Mesendoderm (in vitro differentiated cells): ENCODE measurements at regions not wholly inside any gene's neighbourhood (a gene's known extent, or its start where the extent isn't known, plus 50 kb on each side); places are given as distances from the start of the nearest gene placed in this dataset.

ENCODE experiments used
- DNase-seq: peaks from one replicate; pipeline ENCODE4 v3.0.0; 2013
- H2AK5ac ChIP-seq: 2 replicates; pipeline ENCODE4 v1.6.1; 2013; ENCODE audit warnings: low read length, inconsistent platforms
- H2BK120ac ChIP-seq: 2 replicates; pipeline ENCODE4 v1.6.1; 2013; ENCODE audit warnings: low read depth, mild to moderate bottlenecking, low read length, moderate library complexity, mixed read lengths
- H2BK15ac ChIP-seq: replicated peaks from 2 replicates; pipeline ENCODE4 v1.6.1; 2013; ENCODE audit warnings: low read depth, mild to moderate bottlenecking, moderate library complexity
- H2BK5ac ChIP-seq: 2 replicates; pipeline ENCODE4 v1.6.1; 2013; ENCODE audit warnings: low read length, inconsistent platforms
- H3K18ac ChIP-seq: 2 replicates; pipeline ENCODE4 v1.6.1; 2013; ENCODE audit warnings: mild to moderate bottlenecking, low read length, mixed read lengths
- H3K23ac ChIP-seq: one replicate; pipeline ENCODE4 v1.6.1; 2013; ENCODE audit warnings: low read length
- H3K27ac ChIP-seq: 2 replicates; pipeline ENCODE4 v1.5.1; 2013; ENCODE audit warnings: low read depth, mild to moderate bottlenecking, inconsistent platforms, low read length, moderate library complexity
- H3K27me3 ChIP-seq: 2 replicates; pipeline ENCODE4 v1.6.1; 2013; ENCODE audit warnings: low read length, control low read depth, mild to moderate bottlenecking, inconsistent platforms; ENCODE audit not compliant: insufficient read depth, poor library complexity
- H3K36me3 ChIP-seq: 2 replicates; pipeline ENCODE4 v1.6.1; 2013; ENCODE audit warnings: low read length, inconsistent platforms; ENCODE audit not compliant: control insufficient read depth, insufficient read depth
- H3K4ac ChIP-seq: one replicate; pipeline ENCODE4 v1.6.1; 2013; ENCODE audit warnings: low read depth, mild to moderate bottlenecking, low read length, moderate library complexity
- H3K4me1 ChIP-seq: 2 replicates; pipeline ENCODE4 v1.6.1; 2013; ENCODE audit warnings: low read depth, low read length, inconsistent platforms; ENCODE audit not compliant: control insufficient read depth
- H3K4me2 ChIP-seq: 2 replicates; pipeline ENCODE4 v1.6.1; 2013; ENCODE audit warnings: low read length
- H3K4me3 ChIP-seq: 2 replicates; pipeline ENCODE4 v1.5.1; 2013; ENCODE audit warnings: mild to moderate bottlenecking, low read length
- H3K56ac ChIP-seq: one replicate; pipeline ENCODE4 v1.6.1; 2013; ENCODE audit warnings: low read length
- H3K79me1 ChIP-seq: 2 replicates; pipeline ENCODE4 v1.6.1; 2013; ENCODE audit warnings: low read length, inconsistent platforms
- H3K79me2 ChIP-seq: 2 replicates; pipeline ENCODE4 v1.6.1; 2013; ENCODE audit warnings: mild to moderate bottlenecking, low read length; ENCODE audit not compliant: control insufficient read depth, insufficient read depth
- H3K9ac ChIP-seq: 2 replicates; pipeline ENCODE4 v1.6.1; 2013; ENCODE audit warnings: low read length, inconsistent platforms
- H4K5ac ChIP-seq: one replicate; pipeline ENCODE4 v1.6.1; 2013; ENCODE audit warnings: low read length
- H4K8ac ChIP-seq: one replicate; pipeline ENCODE4 v1.6.1; 2013; ENCODE audit warnings: low read depth, mild to moderate bottlenecking, control low read depth, low read length, moderate library complexity
- WGBS: extraction: QIAGEN DNeasy Blood & Tissue Kit; methylation state at CpG from one replicate; pipeline ENCODE4 v1.1.7; 2013; ENCODE audit warnings: low lambda C conversion rate, missing lambda C conversion rate; ENCODE audit not compliant: insufficient coverage; ENCODE audit errors: extremely low coverage; 5-methylcytosine and 5-hydroxymethylcytosine counted together

- H2AK5ac ChIP-seq = no peak overlapping the region
- H3K4me2 ChIP-seq = no peak overlapping the region
- no peak for DNase-seq
- no peak overlapping the region for H4K8ac ChIP-seq
- no peak overlapping the region for H3K9ac ChIP-seq
- H3K27ac ChIP-seq = no peak overlapping the region
- H3K79me1 ChIP-seq = no peaks in the 10 kb centered on the region
- H2BK15ac ChIP-seq = no peak overlapping the region
- no peaks in the 10 kb centered on the region for H3K27me3 ChIP-seq
- WGBS = no CpG with 5 or more reads among the region's 5 CpGs
- no peak overlapping the region for H2BK120ac ChIP-seq
- no peak overlapping the region for H3K4me3 ChIP-seq
- H3K36me3 ChIP-seq = no peaks in the 10 kb centered on the region
- no peaks in the 10 kb centered on the region for H3K79me2 ChIP-seq
- H3K4ac ChIP-seq = no peak overlapping the region
- no peak overlapping the region for H3K18ac ChIP-seq
- no peaks in the 10 kb centered on the region for H3K4me1 ChIP-seq
- H3K56ac ChIP-seq = no peak overlapping the region
- H3K23ac ChIP-seq = no peak overlapping the region
- H4K5ac ChIP-seq = no peak overlapping the region
- no peak overlapping the region for H2BK5ac ChIP-seq
Measured at GRCh38 chr17:52384695-52385094, 226.2 kb upstream of the CA10 start.

DNA sequence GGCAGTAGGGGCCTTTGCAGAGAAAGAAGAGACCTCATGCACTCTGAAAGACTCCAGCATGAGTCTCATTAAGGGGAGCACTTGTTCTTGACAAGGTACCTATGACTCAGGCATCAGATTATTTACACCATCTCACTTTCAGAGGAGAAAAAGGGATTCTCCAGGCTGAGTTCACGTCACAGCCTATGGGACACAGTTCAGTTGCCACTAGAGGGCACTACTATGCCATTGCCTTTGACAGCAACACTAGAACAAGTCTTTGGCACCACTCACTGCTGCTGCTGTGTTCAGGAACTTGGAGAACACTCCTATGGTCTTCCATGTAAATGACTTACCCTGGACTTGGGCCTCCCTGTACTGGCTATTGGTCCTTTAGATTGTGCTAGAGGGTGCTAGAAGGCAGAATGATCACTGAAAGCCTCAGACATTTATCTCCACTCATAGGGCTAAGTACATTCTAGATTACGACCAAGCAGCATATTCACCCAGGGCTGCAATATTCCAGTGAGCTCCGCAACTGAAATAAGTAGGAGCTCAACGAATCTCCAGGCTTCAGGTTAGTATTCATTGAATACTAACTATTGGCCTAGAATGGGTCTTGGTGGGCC, 225.1 kb upstream of the CA10 start:
- H3K79me2 ChIP-seq = no peaks in the 10 kb centered on the region
- no peak overlapping the region for H3K23ac ChIP-seq
- no peaks in the 10 kb centered on the region for H3K27me3 ChIP-seq
- DNase-seq = peak; percentile 94
- no peak overlapping the region for H3K4me3 ChIP-seq
- H2AK5ac ChIP-seq = no peak overlapping the region
- no peaks in the 10 kb centered on the region for H3K79me1 ChIP-seq
- no peak overlapping the region for H2BK5ac ChIP-seq
- no peak overlapping the region for H3K4me2 ChIP-seq
- no peak overlapping the region for H2BK120ac ChIP-seq
- no CpG with 5 or more reads among the region's 4 CpGs for WGBS
- H3K4me1 ChIP-seq = no peaks in the 10 kb centered on the region
- no peak overlapping the region for H4K5ac ChIP-seq
- H3K56ac ChIP-seq = no peak overlapping the region
- no peak overlapping the region for H3K9ac ChIP-seq
- no peak overlapping the region for H3K4ac ChIP-seq
- no peak overlapping the region for H2BK15ac ChIP-seq
- H3K27ac ChIP-seq = no peak overlapping the region
- no peak overlapping the region for H4K8ac ChIP-seq
- no peaks in the 10 kb centered on the region for H3K36me3 ChIP-seq
- no peak overlapping the region for H3K18ac ChIP-seq

DNA sequence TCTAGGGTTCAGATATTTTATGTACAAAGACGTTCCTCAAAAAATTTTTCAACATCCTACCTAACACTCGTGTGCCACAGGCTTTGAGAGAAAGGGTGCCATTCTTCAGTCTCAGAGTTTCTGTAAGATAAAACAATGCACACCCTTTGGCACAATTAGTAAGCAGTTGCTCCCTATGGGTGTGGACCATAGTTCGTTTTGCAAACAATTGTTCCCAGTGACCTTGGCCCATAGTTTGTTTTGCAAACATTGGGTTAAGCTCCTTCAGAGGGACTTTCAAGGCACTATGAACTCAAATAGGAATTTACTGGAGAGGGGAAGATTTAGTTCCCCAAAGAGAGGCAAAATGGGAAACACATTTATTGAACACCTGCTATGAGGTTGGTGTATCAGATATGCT, 220.3 kb upstream of the CA10 start:
- no peak overlapping the region for H3K23ac ChIP-seq
- H3K4ac ChIP-seq = no peak overlapping the region
- no peaks in the 10 kb centered on the region for H3K79me1 ChIP-seq
- H3K27me3 ChIP-seq = no peaks in the 10 kb centered on the region
- no peaks in the 10 kb centered on the region for H3K36me3 ChIP-seq
- H4K5ac ChIP-seq = no peak overlapping the region
- H2BK15ac ChIP-seq = no peak overlapping the region
- no peaks in the 10 kb centered on the region for H3K4me1 ChIP-seq
- no peak overlapping the region for H3K18ac ChIP-seq
- no peaks in the 10 kb centered on the region for H3K79me2 ChIP-seq
- no peak overlapping the region for H3K27ac ChIP-seq
- no CpG with 5 or more reads among the region's 3 CpGs for WGBS
- H2BK120ac ChIP-seq = no peak overlapping the region
- H3K56ac ChIP-seq = no peak overlapping the region
- no peak overlapping the region for H2AK5ac ChIP-seq
- H4K8ac ChIP-seq = no peak overlapping the region
- no peak overlapping the region for H3K4me2 ChIP-seq
- no peak for DNase-seq
- no peak overlapping the region for H2BK5ac ChIP-seq
- no peak overlapping the region for H3K9ac ChIP-seq
- no peak overlapping the region for H3K4me3 ChIP-seq

GRCh38 chr17:52376137-52376536, 217.6 kb upstream of the CA10 start:
- Histone ChIP-seq H3K56ac (no peak overlapping the region), H2BK15ac (no peak overlapping the region), H3K4me2 (no peak overlapping the region), H3K27me3 (no peaks in the 10 kb centered on the region), H3K4me3 (no peak overlapping the region), H3K9ac (no peak overlapping the region), H2BK5ac (no peak overlapping the region), H3K79me1 (no peaks in the 10 kb centered on the region), H4K5ac (no peak overlapping the region), H3K4me1 (no peaks in the 10 kb centered on the region), H3K79me2 (no peaks in the 10 kb centered on the region), H3K36me3 (no peaks in the 10 kb centered on the region), H3K27ac (no peak overlapping the region), H2AK5ac (no peak overlapping the region), H2BK120ac (no peak overlapping the region), H3K4ac (no peak overlapping the region), H4K8ac (no peak overlapping the region), H3K23ac (no peak overlapping the region), H3K18ac (no peak overlapping the region)
- peak; percentile 55 for DNase-seq
- no CpG with 5 or more reads among the region's 3 CpGs for WGBS

DNA sequence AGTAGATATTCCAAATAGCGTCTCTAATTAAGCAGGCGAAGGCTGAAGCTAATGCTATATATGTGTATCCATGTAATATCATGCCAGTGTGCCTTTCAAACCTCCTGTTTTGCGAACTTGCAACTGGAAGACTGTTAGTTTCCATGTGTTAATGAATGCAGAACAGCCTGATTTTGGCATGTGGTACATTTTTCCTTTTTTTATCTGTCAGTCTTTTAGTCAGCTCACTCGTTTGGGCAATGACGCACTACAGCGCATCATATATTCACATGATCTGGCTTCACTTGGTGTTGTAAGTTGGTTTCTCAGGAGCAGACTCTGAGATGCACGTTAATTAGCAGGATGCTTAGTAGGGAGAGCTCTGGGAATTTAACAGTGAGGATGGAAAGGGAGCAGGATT, 210.4 kb upstream of the CA10 start:
- H2BK5ac ChIP-seq = no peak overlapping the region
- no peaks in the 10 kb centered on the region for H3K79me2 ChIP-seq
- no peak for DNase-seq
- H2AK5ac ChIP-seq = no peak overlapping the region
- WGBS = no CpG with 5 or more reads among the region's 7 CpGs
- no peaks in the 10 kb centered on the region for H3K4me1 ChIP-seq
- H3K4me3 ChIP-seq = no peak overlapping the region
- H2BK15ac ChIP-seq = no peak overlapping the region
- H3K23ac ChIP-seq = no peak overlapping the region
- no peak overlapping the region for H2BK120ac ChIP-seq
- H4K5ac ChIP-seq = no peak overlapping the region
- no peak overlapping the region for H4K8ac ChIP-seq
- no peak overlapping the region for H3K56ac ChIP-seq
- H3K27me3 ChIP-seq = no peaks in the 10 kb centered on the region
- H3K4me2 ChIP-seq = no peak overlapping the region
- H3K27ac ChIP-seq = no peak overlapping the region
- no peak overlapping the region for H3K18ac ChIP-seq
- H3K36me3 ChIP-seq = no peaks in the 10 kb centered on the region
- H3K79me1 ChIP-seq = no peaks in the 10 kb centered on the region
- no peak overlapping the region for H3K4ac ChIP-seq
- no peak overlapping the region for H3K9ac ChIP-seq

DNA sequence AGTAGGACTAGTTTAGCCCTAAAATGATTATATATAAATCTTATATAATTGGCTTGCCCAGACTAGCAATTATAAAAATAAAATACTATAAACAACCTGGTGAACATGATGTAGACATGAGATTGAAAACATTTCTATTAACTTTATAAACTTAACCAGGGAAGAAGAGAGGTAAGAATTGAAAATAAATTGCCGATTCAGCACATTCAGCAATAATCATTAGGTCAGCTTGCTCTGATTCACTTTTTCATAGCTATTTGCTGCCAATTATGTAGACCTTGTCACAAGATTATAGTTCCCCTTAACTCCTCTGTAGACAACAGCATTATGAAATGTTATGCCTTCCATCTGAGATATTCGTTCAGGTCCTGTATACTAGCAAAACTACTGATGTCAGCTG, 199.3 kb upstream of the CA10 start:
- no peak overlapping the region for H3K4me2 ChIP-seq
- WGBS = no CpG with 5 or more reads among the region's 2 CpGs
- no peak overlapping the region for H4K5ac ChIP-seq
- no peak overlapping the region for H3K9ac ChIP-seq
- H3K36me3 ChIP-seq = no peaks in the 10 kb centered on the region
- no peak overlapping the region for H3K27ac ChIP-seq
- no peak overlapping the region for H2BK120ac ChIP-seq
- no peak overlapping the region for H3K18ac ChIP-seq
- H4K8ac ChIP-seq = no peak overlapping the region
- H3K79me2 ChIP-seq = no peaks in the 10 kb centered on the region
- no peak overlapping the region for H3K4ac ChIP-seq
- H3K4me1 ChIP-seq = no peaks in the 10 kb centered on the region
- no peak overlapping the region for H3K4me3 ChIP-seq
- DNase-seq = no peak
- no peak overlapping the region for H3K23ac ChIP-seq
- no peaks in the 10 kb centered on the region for H3K79me1 ChIP-seq
- H3K27me3 ChIP-seq = no peaks in the 10 kb centered on the region
- no peak overlapping the region for H2BK15ac ChIP-seq
- H2BK5ac ChIP-seq = no peak overlapping the region
- no peak overlapping the region for H3K56ac ChIP-seq
- no peak overlapping the region for H2AK5ac ChIP-seq
